Hematopoietic multipotent progenitor cell treated with erythropoietin and hydrocortisone succinate and interleukin-3 and kit ligand, for 4 days (in vitro differentiated cells): ENCODE measurements at regions not wholly inside any gene's neighbourhood (a gene's known extent, or its start where the extent isn't known, plus 50 kb on each side); places are given as distances from the start of the nearest gene placed in this dataset.

Experiments
- DNase-seq: peaks from one replicate; pipeline ENCODE4 v3.0.0-alpha.2; 2015

- no peak for DNase-seq
These were observed 78.5 kb upstream of the CAMK1G start for GRCh38 chr1:209505044-209505443.

- DNase-seq, result no peak
These were observed 77.4 kb upstream of the CAMK1G start for GRCh38 chr1:209506101-209506500.

GRCh38 chr1:209509039-209509438, 74.5 kb upstream of the CAMK1G start:
- no peak for DNase-seq

- no peak for DNase-seq
These were observed 73.5 kb upstream of the CAMK1G start for GRCh38 chr1:209510063-209510462.

GRCh38 chr1:209511169-209511568, 72.3 kb upstream of the CAMK1G start:
- no peak for DNase-seq

- DNase-seq, result no peak
These were observed 70.7 kb upstream of the CAMK1G start for GRCh38 chr1:209512821-209513220.

- peak; percentile 54 for DNase-seq
These were observed 70.3 kb upstream of the CAMK1G start for GRCh38 chr1:209513226-209513625.

- no peak for DNase-seq
These were observed 66.5 kb upstream of the CAMK1G start for GRCh38 chr1:209516771-209517680.

- no peak for DNase-seq
These were observed 65.8 kb upstream of the CAMK1G start for GRCh38 chr1:209517681-209518050.

- DNase-seq, result no peak
These were observed 63.7 kb upstream of the CAMK1G start for GRCh38 chr1:209519786-209520185.

GRCh38 chr1:209522826-209523225, 60.7 kb upstream of the CAMK1G start:
- DNase-seq, result no peak

- no peak for DNase-seq
These were observed 57.4 kb upstream of the CAMK1G start for GRCh38 chr1:209526137-209526536.

- no peak for DNase-seq
These were observed 56.1 kb upstream of the CAMK1G start for GRCh38 chr1:209527372-209527771.

- no peak for DNase-seq
These were observed 55.4 kb upstream of the CAMK1G start for GRCh38 chr1:209527993-209528717.

GRCh38 chr1:209529233-209529632, 54.3 kb upstream of the CAMK1G start:
- no peak for DNase-seq

- no peak for DNase-seq
These were observed 52.5 kb upstream of the CAMK1G start for GRCh38 chr1:209531006-209531405.

- no peak for DNase-seq
These were observed 52.0 kb upstream of the CAMK1G start for GRCh38 chr1:209531549-209531948.
